H1 (cell line): ENCODE measurements at regions not wholly inside any gene's neighbourhood (a gene's known extent, or its start where the extent isn't known, plus 50 kb on each side); places are given as distances from the start of the nearest gene placed in this dataset.

Experiments
- CTCF ChIA-PET: fragments of 300-600 bp; sonication (Branson Sonifier 250); formaldehyde crosslinking; loops from one replicate; lab custom pipeline; 2021; ENCODE audit not compliant: partially characterized antibody; lab: Charles Lee
- POLR2A ChIA-PET: fragments of 300-600 bp; sonication (Branson Sonifier 250); formaldehyde crosslinking; loops from one replicate; lab custom pipeline; 2021; ENCODE audit warnings: inconsistent platforms; ENCODE audit not compliant: partially characterized antibody; lab: Charles Lee
- DNase-seq, 2 experiments: peaks; one replicate each; pipeline versions ENCODE4 v3.0.0 to v3.0.0-alpha.2; 2010 to 2022; ENCODE audit warnings: low spot score in 2 of 2, low read depth in 1 of 2, mixed read lengths in 1 of 2
- FAIRE-seq: peaks from 2 replicates; lab custom pipeline; 2011; peaks lifted over from hg19 to GRCh38; lab: Jason Lieb, UNC
- H2AFZ ChIP-seq: 2 replicates; pipeline ENCODE4 v1.8.1; 2012; ENCODE audit warnings: low read length, inconsistent platforms
- H2AK5ac ChIP-seq: 2 replicates; pipeline ENCODE4 v1.6.1; 2013; ENCODE audit warnings: low read depth, low read length
- H2BK120ac ChIP-seq: replicated peaks from 2 replicates; pipeline ENCODE3; 2013; ENCODE audit warnings: low read depth, low read length, inconsistent platforms
- H2BK12ac ChIP-seq: 2 replicates; pipeline ENCODE4 v1.6.1; 2013; ENCODE audit warnings: low read depth, low read length
- H2BK15ac ChIP-seq: 2 replicates; pipeline ENCODE4 v1.6.1; 2013; ENCODE audit warnings: low read length
- H2BK20ac ChIP-seq: 2 replicates; pipeline ENCODE4 v1.6.1; 2013; ENCODE audit warnings: low read length
- H2BK5ac ChIP-seq: 2 replicates; pipeline ENCODE4 v1.6.1; 2013; ENCODE audit warnings: low read depth, low read length
- H3K14ac ChIP-seq: 2 replicates; pipeline ENCODE4 v1.6.1; 2013; ENCODE audit warnings: inconsistent platforms; ENCODE audit not compliant: insufficient read length
- H3K18ac ChIP-seq: 2 replicates; pipeline ENCODE4 v1.6.1; 2013; ENCODE audit warnings: low read length; ENCODE audit errors: extremely low read depth
- H3K23ac ChIP-seq: 2 replicates; pipeline ENCODE4 v1.6.1; 2013; ENCODE audit warnings: inconsistent platforms; ENCODE audit not compliant: insufficient read length
- H3K23me2 ChIP-seq: 2 replicates; pipeline ENCODE4 v1.6.1; 2013; ENCODE audit warnings: low read depth, low read length
- H3K27ac ChIP-seq: 2 replicates; pipeline ENCODE4 v1.6.1; 2011; ENCODE audit warnings: low read depth, low read length, inconsistent platforms
- H3K27me3 ChIP-seq, 4 experiments: replicated peaks in 1 of 4; 1 replicate in 1 of 4; 2 replicates in 3 of 4; pipeline versions ENCODE4 v1.6.1 to v1.8.1; 2011 to 2013; ENCODE audit warnings: low read length in 3 of 4, mild to moderate bottlenecking in 3 of 4, inconsistent platforms in 2 of 4, mixed read lengths in 2 of 4, moderate library complexity in 1 of 4; ENCODE audit not compliant: control insufficient read depth in 3 of 4, insufficient read depth in 3 of 4; ENCODE audit errors: extremely low read depth in 1 of 4
- H3K36me3 ChIP-seq, 4 experiments: 2 replicates each; pipeline versions ENCODE4 v1.6.1 to v1.8.1; 2011 to 2013; ENCODE audit warnings: mild to moderate bottlenecking in 4 of 4, low read length in 3 of 4, moderate library complexity in 2 of 4, control low read depth in 1 of 4, inconsistent platforms in 1 of 4; ENCODE audit not compliant: insufficient read depth in 4 of 4, control insufficient read depth in 2 of 4
- H3K4ac ChIP-seq: replicated peaks from 2 replicates; pipeline ENCODE3; 2013; ENCODE audit warnings: low read length, low read depth, mixed read lengths, inconsistent platforms; ENCODE audit not compliant: insufficient read length
- H3K4me1 ChIP-seq, 4 experiments: replicated peaks in 1 of 4; 1 replicate in 1 of 4; 2 replicates in 3 of 4; pipeline versions ENCODE4 v1.6.1 to v1.8.1; 2011 to 2013; ENCODE audit warnings: low read length in 3 of 4, inconsistent platforms in 2 of 4, mixed read lengths in 1 of 4; ENCODE audit not compliant: insufficient read depth in 4 of 4, control insufficient read depth in 3 of 4
- H3K4me2 ChIP-seq, 2 experiments: 2 replicates each; pipeline versions ENCODE4 v1.6.1 to v1.8.1; 2011 to 2013; ENCODE audit warnings: low read depth in 2 of 2, low read length in 2 of 2, control low read depth in 1 of 2, inconsistent platforms in 1 of 2, mild to moderate bottlenecking in 1 of 2; ENCODE audit not compliant: insufficient read depth in 1 of 2
- H3K4me3 ChIP-seq, 4 experiments: fragments of 200-600, 300-600 bp in 1 of 4; sonication (generic), shearing (Covaris generic), sonication (Bioruptor Twin) in 1 of 4; 2 replicates each; pipeline versions ENCODE4 v1.5.1 to v1.8.1; 2011 to 2016; ENCODE audit warnings: low read length in 4 of 4, low read depth in 3 of 4, control low read depth in 2 of 4, inconsistent platforms in 2 of 4, mild to moderate bottlenecking in 2 of 4, mixed read lengths in 1 of 4, moderate library complexity in 1 of 4; ENCODE audit not compliant: insufficient read depth in 2 of 4; ENCODE audit errors: extremely low read depth in 1 of 4
- H3K56ac ChIP-seq: replicated peaks from 2 replicates; pipeline ENCODE3; 2013; ENCODE audit warnings: low read depth, mild to moderate bottlenecking, mixed read lengths, low read length, inconsistent platforms; ENCODE audit not compliant: insufficient read length
- H3K79me1 ChIP-seq: 2 replicates; pipeline ENCODE4 v1.6.1; 2013; ENCODE audit warnings: low read depth, low read length, control low read depth
- H3K79me2 ChIP-seq, 2 experiments: 2 replicates each; pipeline versions ENCODE4 v1.6.1 to v1.8.1; 2012 to 2013; ENCODE audit warnings: low read length in 2 of 2, mild to moderate bottlenecking in 2 of 2, inconsistent platforms in 1 of 2; ENCODE audit not compliant: insufficient read depth in 2 of 2, control insufficient read depth in 1 of 2
- H3K9ac ChIP-seq, 4 experiments: replicated peaks in 1 of 4; 1 replicate in 1 of 4; 2 replicates in 3 of 4; pipeline versions ENCODE4 v1.6.1 to v1.8.1; 2011 to 2013; ENCODE audit warnings: low read depth in 3 of 4, low read length in 3 of 4, control low read depth in 2 of 4, mild to moderate bottlenecking in 2 of 4, moderate library complexity in 2 of 4, inconsistent platforms in 1 of 4; ENCODE audit errors: extremely low read depth in 1 of 4
- H3K9me3 ChIP-seq, 2 experiments: 2 replicates each; pipeline versions ENCODE4 v1.6.1 to v1.8.1; 2012 to 2013; ENCODE audit warnings: mild to moderate bottlenecking in 2 of 2, moderate library complexity in 2 of 2, control low read depth in 1 of 2, inconsistent platforms in 1 of 2, low read depth in 1 of 2, low read length in 1 of 2, mixed read lengths in 1 of 2; ENCODE audit not compliant: insufficient read depth in 2 of 2
- H4K20me1 ChIP-seq, 2 experiments: replicated peaks in 1 of 2; 2 replicates each; pipeline versions ENCODE3 to v1.8.1; 2011 to 2013; ENCODE audit warnings: inconsistent platforms in 2 of 2, low read length in 2 of 2, mild to moderate bottlenecking in 1 of 2; ENCODE audit not compliant: insufficient read depth in 2 of 2, control insufficient read depth in 1 of 2
- H4K5ac ChIP-seq: 2 replicates; pipeline ENCODE4 v1.6.1; 2013; ENCODE audit warnings: low read length, low read depth, mixed read lengths, inconsistent platforms; ENCODE audit not compliant: insufficient read length
- H4K8ac ChIP-seq: 2 replicates; pipeline ENCODE4 v1.8.0; 2013; ENCODE audit warnings: mild to moderate bottlenecking, moderate library complexity, low read length, inconsistent platforms; ENCODE audit not compliant: insufficient read depth; ENCODE audit errors: extremely low read depth
- H4K91ac ChIP-seq: replicated peaks from 2 replicates; pipeline ENCODE3; 2013; ENCODE audit warnings: low read length, mixed read lengths, inconsistent platforms; ENCODE audit not compliant: insufficient read length
- BACH1 ChIP-seq: IDR thresholded peaks from 2 replicates; pipeline ENCODE4 v1.6.1; 2012; ENCODE audit warnings: low read length, improper control_type of control experiment
- FOSL1 ChIP-seq: IDR thresholded peaks from 2 replicates; pipeline ENCODE4 v1.6.1; 2011; ENCODE audit warnings: mild to moderate bottlenecking, low read depth, low read length, moderate library complexity; ENCODE audit not compliant: insufficient read depth
- HDAC2 ChIP-seq, 2 experiments: fragments of 300-600 bp in 1 of 2; sonication (generic) in 1 of 2; IDR thresholded peaks; 2 replicates each; pipeline ENCODE4 v1.6.1; 2011 to 2012; ENCODE audit warnings: low read depth in 2 of 2, low read length in 2 of 2, mild to moderate bottlenecking in 2 of 2, moderate library complexity in 2 of 2, borderline replicate concordance in 1 of 2, inconsistent platforms in 1 of 2
- NANOG ChIP-seq: IDR thresholded peaks from 2 replicates; pipeline ENCODE4 v1.6.1; 2011; ENCODE audit warnings: low read length, low read depth, mild to moderate bottlenecking, inconsistent platforms; ENCODE audit not compliant: insufficient read depth, poor library complexity, severe bottlenecking
- RNF2 ChIP-seq: fragments of 200-900, 300-1000 bp; sonication (generic); IDR thresholded peaks from 2 replicates; pipeline ENCODE4 v1.7.1; 2016; ENCODE audit warnings: borderline replicate concordance, low read depth, mild to moderate bottlenecking, antibody characterized with exemption, low read length; ENCODE audit not compliant: poor library complexity, severe bottlenecking; ENCODE audit errors: missing control alignments
- SIX5 ChIP-seq: IDR thresholded peaks from 2 replicates; pipeline ENCODE4 v1.6.1; 2011; ENCODE audit warnings: mild to moderate bottlenecking, low read depth, low read length
- TF ChIP-seq, protein P1 (sequence below), 3 experiments: IDR thresholded peaks; 1 replicate in 2 of 3; 2 replicates in 1 of 3; pipeline versions ENCODE4 v1.5.1 to v1.6.1; 2011; ENCODE audit warnings: low read length in 3 of 3, mild to moderate bottlenecking in 3 of 3, inconsistent platforms in 2 of 3, low read depth in 1 of 3, moderate library complexity in 1 of 3; ENCODE audit not compliant: insufficient read depth in 1 of 3; ENCODE audit errors: control extremely low read depth in 1 of 3
- TF ChIP-seq, protein P2 (sequence below): IDR thresholded peaks from 2 replicates; pipeline ENCODE4 v1.6.1; 2011; ENCODE audit warnings: low read depth, mild to moderate bottlenecking, low read length; ENCODE audit not compliant: insufficient read depth
- TF ChIP-seq, protein P3 (sequence below): IDR thresholded peaks from 2 replicates; pipeline ENCODE4 v1.6.1; 2012; ENCODE audit warnings: inconsistent platforms
- TF ChIP-seq, protein P4 (sequence below): IDR thresholded peaks from 2 replicates; pipeline ENCODE4 v1.6.1; 2012; ENCODE audit warnings: inconsistent platforms

DNA sequence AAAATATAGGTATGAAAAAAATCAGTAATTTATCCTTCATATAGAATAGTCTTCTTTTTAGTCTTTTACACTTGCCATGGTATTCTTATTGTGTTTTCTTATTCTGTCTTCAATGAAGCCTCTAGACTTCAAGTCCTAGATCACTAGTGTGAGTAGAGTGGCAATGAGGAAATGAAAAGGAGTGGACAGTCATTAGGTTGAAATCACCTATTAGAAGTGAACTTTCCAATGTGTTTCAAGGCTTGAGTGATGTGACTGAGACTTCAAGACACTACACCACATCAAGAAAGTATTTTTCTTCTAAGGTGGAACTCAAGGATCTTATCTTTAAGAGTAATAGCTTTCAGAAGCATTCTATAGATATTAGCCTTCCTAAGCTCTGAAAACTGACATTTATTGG is 357.8 kb upstream of the MBL2 start:
- H2AK5ac ChIP-seq, result no peak overlapping the region
- no peaks in the 10 kb centered on the region for H3K79me2 ChIP-seq
- H3K23ac ChIP-seq, result no peak overlapping the region
- no peak overlapping the region for H3K4ac ChIP-seq
- no peaks in the 10 kb centered on the region for H3K9me3 ChIP-seq
- H2BK15ac ChIP-seq, result no peak overlapping the region
- H2BK120ac ChIP-seq, result no peak overlapping the region
- no peaks in the 10 kb centered on the region for H4K20me1 ChIP-seq
- H2BK20ac ChIP-seq, result no peak overlapping the region
- H3K23me2 ChIP-seq, result no peaks in the 10 kb centered on the region
- CTCF ChIA-PET, result no interaction called here
- H4K8ac ChIP-seq, result no peak overlapping the region
- no peaks in the 10 kb centered on the region for H3K36me3 ChIP-seq
- no peaks in the 10 kb centered on the region for H3K79me1 ChIP-seq
- POLR2A ChIA-PET, result no interaction called here
- H2AFZ ChIP-seq, result no peak overlapping the region
- no peak for FAIRE-seq
- no peak overlapping the region for H3K4me3 ChIP-seq
- H2BK12ac ChIP-seq, result no peak overlapping the region
- no peak overlapping the region for H3K27ac ChIP-seq
- no peak overlapping the region for H4K91ac ChIP-seq
- no peak overlapping the region for H3K18ac ChIP-seq
- no peak overlapping the region for H3K4me2 ChIP-seq
- no peak overlapping the region for H2BK5ac ChIP-seq
- no peak overlapping the region for H4K5ac ChIP-seq
- H3K27me3 ChIP-seq, result no peaks in the 10 kb centered on the region
- H3K56ac ChIP-seq, result no peak overlapping the region
- DNase-seq, result no peak
- H3K14ac ChIP-seq, result no peak overlapping the region
- H3K9ac ChIP-seq, result no peak overlapping the region
- no peaks in the 10 kb centered on the region for H3K4me1 ChIP-seq
- TF ChIP-seq, protein P1, sequence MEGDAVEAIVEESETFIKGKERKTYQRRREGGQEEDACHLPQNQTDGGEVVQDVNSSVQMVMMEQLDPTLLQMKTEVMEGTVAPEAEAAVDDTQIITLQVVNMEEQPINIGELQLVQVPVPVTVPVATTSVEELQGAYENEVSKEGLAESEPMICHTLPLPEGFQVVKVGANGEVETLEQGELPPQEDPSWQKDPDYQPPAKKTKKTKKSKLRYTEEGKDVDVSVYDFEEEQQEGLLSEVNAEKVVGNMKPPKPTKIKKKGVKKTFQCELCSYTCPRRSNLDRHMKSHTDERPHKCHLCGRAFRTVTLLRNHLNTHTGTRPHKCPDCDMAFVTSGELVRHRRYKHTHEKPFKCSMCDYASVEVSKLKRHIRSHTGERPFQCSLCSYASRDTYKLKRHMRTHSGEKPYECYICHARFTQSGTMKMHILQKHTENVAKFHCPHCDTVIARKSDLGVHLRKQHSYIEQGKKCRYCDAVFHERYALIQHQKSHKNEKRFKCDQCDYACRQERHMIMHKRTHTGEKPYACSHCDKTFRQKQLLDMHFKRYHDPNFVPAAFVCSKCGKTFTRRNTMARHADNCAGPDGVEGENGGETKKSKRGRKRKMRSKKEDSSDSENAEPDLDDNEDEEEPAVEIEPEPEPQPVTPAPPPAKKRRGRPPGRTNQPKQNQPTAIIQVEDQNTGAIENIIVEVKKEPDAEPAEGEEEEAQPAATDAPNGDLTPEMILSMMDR (IDR thresholded peaks at IDR 0.05; ENCODE audit: control extremely low read depth in 1 of 3, insufficient read depth in 1 of 3, low read depth in 1 of 3, low read length in 3 of 3), result no peak
- TF ChIP-seq RNF2 (no peak), BACH1 (no peak), SIX5 (no peak), NANOG (no peak), FOSL1 (no peak), HDAC2 (IDR thresholded peaks at IDR 0.05; ENCODE audit: borderline replicate concordance in 1 of 2, low read depth in 2 of 2, low read length in 2 of 2) (no peak)
- TF ChIP-seq, protein P2, sequence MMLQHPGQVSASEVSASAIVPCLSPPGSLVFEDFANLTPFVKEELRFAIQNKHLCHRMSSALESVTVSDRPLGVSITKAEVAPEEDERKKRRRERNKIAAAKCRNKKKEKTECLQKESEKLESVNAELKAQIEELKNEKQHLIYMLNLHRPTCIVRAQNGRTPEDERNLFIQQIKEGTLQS, result no peak
- TF ChIP-seq, protein P3, sequence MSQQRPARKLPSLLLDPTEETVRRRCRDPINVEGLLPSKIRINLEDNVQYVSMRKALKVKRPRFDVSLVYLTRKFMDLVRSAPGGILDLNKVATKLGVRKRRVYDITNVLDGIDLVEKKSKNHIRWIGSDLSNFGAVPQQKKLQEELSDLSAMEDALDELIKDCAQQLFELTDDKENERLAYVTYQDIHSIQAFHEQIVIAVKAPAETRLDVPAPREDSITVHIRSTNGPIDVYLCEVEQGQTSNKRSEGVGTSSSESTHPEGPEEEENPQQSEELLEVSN, result no peak
- TF ChIP-seq, protein P4, sequence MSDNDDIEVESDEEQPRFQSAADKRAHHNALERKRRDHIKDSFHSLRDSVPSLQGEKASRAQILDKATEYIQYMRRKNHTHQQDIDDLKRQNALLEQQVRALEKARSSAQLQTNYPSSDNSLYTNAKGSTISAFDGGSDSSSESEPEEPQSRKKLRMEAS, result no peak
